ENCODE measurements at regions not wholly inside any gene's neighbourhood (a gene's known extent, or its start where the extent isn't known, plus 50 kb on each side); places are given as distances from the start of the nearest gene placed in this dataset.

DNA sequence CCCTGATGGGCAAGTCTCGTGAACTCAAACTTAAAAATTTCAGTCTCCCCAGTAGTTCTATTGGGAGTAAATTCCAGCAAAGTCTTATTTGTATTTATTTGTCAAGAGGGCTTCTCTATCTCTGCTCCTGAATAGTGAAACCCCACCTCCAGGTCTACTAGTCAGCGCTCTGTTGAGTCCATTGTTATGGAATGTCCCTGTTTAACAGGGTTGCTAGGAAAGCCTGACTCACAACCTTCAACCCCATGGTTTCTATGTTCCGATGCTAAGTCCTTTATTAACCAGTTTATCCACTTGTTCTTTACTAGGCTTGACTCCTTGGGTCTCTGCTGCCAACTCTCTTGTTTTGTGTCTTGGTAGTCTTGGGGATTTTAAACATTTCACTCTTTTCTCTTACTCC is 250.7 kb upstream of the MYOCD start:
- TF ChIP-seq, protein P1, sequence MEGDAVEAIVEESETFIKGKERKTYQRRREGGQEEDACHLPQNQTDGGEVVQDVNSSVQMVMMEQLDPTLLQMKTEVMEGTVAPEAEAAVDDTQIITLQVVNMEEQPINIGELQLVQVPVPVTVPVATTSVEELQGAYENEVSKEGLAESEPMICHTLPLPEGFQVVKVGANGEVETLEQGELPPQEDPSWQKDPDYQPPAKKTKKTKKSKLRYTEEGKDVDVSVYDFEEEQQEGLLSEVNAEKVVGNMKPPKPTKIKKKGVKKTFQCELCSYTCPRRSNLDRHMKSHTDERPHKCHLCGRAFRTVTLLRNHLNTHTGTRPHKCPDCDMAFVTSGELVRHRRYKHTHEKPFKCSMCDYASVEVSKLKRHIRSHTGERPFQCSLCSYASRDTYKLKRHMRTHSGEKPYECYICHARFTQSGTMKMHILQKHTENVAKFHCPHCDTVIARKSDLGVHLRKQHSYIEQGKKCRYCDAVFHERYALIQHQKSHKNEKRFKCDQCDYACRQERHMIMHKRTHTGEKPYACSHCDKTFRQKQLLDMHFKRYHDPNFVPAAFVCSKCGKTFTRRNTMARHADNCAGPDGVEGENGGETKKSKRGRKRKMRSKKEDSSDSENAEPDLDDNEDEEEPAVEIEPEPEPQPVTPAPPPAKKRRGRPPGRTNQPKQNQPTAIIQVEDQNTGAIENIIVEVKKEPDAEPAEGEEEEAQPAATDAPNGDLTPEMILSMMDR (IDR thresholded peaks at IDR 0.05), result no peak
- TF ChIP-seq POLR2A (IDR thresholded peaks at IDR 0.05), result no peak
